Right cardiac atrium (tissue), 5 donors: ENCODE measurements at regions not wholly inside any gene's neighbourhood (a gene's known extent, or its start where the extent isn't known, plus 50 kb on each side); places are given as distances from the start of the nearest gene placed in this dataset.

Experiments
- ATAC-seq, 2 donors: fragments of 200-7000 bp; cut with Tn5 transposase; one replicate each; pipeline versions ENCODE4 v1.8.0 to v1.9.1; 2020; ENCODE audit warnings: moderate library complexity in 2 of 2, mild to moderate bottlenecking in 1 of 2
- DNase-seq, 3 donors: peaks; one replicate each; pipeline ENCODE4 v3.0.0-alpha.2; 2020
- H3K27ac ChIP-seq: one replicate; pipeline ENCODE4 v1.5.1; 2013; ENCODE audit warnings: mild to moderate bottlenecking, low read length, control low read depth, moderate library complexity
- H3K27me3 ChIP-seq: one replicate; pipeline ENCODE4 v1.6.1; 2013; ENCODE audit not compliant: control insufficient read depth, insufficient read depth
- H3K4me1 ChIP-seq: one replicate; pipeline ENCODE4 v1.6.1; 2013; ENCODE audit warnings: low read length; ENCODE audit not compliant: control insufficient read depth, insufficient read depth
- H3K4me3 ChIP-seq: one replicate; pipeline ENCODE4 v1.5.1; 2013; ENCODE audit warnings: low read length, control low read depth
- H3K9me3 ChIP-seq: one replicate; pipeline ENCODE4 v1.6.1; 2013; ENCODE audit warnings: low read length; ENCODE audit not compliant: control insufficient read depth
- WGBS: extraction: QIAGEN DNeasy Blood & Tissue Kit; methylation state at CpG from one replicate; pipeline ENCODE4 v1.1.7; 2013; 5-methylcytosine and 5-hydroxymethylcytosine counted together
- intact Hi-C, 4 donors: fragments of 100-400 bp; cut with DNase I; formaldehyde crosslinking; loops; one replicate each; pipeline versions ENCODE4 v1.11.0 to v1.14.0; 2022 to 2023
- donor health status: healthy with polysubstance abuse.
- donor health status: DM: no; HTN: yes; CAD: no.
- donor health status: DM: no; HTN: no; CAD: no.
- donor health status: DM: no; HTN: yes; CAD: no; lungs with severe emphysema.
- donor health status: DM: yes; HTN: yes; CAD: no.

DNA sequence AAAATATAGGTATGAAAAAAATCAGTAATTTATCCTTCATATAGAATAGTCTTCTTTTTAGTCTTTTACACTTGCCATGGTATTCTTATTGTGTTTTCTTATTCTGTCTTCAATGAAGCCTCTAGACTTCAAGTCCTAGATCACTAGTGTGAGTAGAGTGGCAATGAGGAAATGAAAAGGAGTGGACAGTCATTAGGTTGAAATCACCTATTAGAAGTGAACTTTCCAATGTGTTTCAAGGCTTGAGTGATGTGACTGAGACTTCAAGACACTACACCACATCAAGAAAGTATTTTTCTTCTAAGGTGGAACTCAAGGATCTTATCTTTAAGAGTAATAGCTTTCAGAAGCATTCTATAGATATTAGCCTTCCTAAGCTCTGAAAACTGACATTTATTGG is 357.8 kb upstream of the MBL2 start:
- ATAC-seq, result no peak
- H3K27ac ChIP-seq, result no peak overlapping the region
- intact Hi-C loops, result no loop called here
- no peaks in the 10 kb centered on the region for H3K4me1 ChIP-seq
- H3K4me3 ChIP-seq, result no peak overlapping the region
- DNase-seq, result no peak
- no peaks in the 10 kb centered on the region for H3K9me3 ChIP-seq
- H3K27me3 ChIP-seq, result no peaks in the 10 kb centered on the region

DNA sequence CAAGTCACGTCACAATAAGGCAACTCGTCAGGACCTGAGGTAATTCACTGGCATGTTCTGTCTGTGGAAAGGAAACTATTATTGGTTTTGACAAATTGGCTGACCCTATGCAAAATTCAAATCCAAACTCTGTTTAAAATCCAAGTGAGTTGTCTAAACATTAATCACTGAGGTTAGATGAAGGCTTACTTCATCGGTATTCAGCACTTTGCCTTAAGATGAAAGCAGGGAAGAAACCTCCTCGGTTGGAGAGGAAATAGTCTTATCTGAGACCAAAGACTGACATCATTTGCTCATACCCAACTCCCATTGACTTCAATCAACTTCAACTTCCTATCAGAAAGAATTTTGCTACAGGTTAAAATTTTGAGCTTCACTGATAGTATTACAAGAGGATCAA is 355.1 kb upstream of the MBL2 start:
- Histone ChIP-seq H3K9me3 (no peaks in the 10 kb centered on the region), H3K4me3 (no peak overlapping the region), H3K4me1 (no peaks in the 10 kb centered on the region), H3K27ac (no peak overlapping the region), H3K27me3 (no peaks in the 10 kb centered on the region)
- ATAC-seq, result no peak
- intact Hi-C loops, result no loop called here
- no peak for DNase-seq
- WGBS, result 46% methylated on average over 4 of the region's 4 CpGs

DNA sequence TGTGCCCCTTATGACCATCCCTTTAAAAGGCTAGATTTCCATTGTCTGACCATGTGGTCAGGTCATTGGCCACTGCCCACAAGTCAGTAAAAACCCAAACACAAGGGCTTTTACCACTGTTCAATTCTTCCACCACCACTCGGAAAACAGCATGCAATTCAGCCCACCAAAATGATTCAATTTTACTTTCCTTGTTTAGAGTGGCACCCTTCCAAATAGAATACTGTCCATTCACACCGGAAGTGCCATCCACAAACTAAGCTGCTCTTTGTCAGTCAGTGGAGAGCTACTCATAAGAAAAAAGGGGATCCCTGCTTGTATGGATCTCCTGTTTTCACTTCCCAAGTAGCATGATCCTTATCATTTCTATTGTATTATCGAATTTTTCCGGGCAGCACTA is 350.7 kb upstream of the MBL2 start:
- ATAC-seq (no peak), DNase-seq (no peak)
- no peaks in the 10 kb centered on the region for H3K27me3 ChIP-seq
- H3K27ac ChIP-seq, result no peak overlapping the region
- no peak overlapping the region for H3K4me3 ChIP-seq
- H3K4me1 ChIP-seq, result no peaks in the 10 kb centered on the region
- H3K9me3 ChIP-seq, result no peaks in the 10 kb centered on the region
- intact Hi-C loops, result no loop called here
- 47% methylated on average over 4 of the region's 4 CpGs for WGBS

DNA sequence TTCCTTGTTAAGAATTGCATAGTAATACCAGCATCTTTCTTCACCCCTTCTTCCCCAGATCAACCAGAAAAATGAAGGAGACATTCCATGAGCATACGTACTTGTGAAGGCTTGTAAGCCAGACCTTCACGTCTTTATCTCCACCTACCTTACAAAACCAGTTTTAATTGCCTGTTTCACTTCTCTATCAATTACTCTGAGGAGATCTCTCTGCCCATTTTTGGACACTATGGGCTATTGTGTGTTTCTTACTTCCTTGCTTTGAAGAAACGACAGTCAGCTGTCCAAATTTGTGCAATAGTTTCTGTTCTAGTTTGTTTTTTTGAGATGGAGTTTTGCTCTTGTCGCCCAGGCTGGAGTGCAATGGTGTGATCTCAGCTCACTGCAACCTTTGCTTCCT is 349.7 kb upstream of the MBL2 start:
- intact Hi-C loops, result no loop called here
- WGBS, result 73% methylated on average over 4 of the region's 4 CpGs

DNA sequence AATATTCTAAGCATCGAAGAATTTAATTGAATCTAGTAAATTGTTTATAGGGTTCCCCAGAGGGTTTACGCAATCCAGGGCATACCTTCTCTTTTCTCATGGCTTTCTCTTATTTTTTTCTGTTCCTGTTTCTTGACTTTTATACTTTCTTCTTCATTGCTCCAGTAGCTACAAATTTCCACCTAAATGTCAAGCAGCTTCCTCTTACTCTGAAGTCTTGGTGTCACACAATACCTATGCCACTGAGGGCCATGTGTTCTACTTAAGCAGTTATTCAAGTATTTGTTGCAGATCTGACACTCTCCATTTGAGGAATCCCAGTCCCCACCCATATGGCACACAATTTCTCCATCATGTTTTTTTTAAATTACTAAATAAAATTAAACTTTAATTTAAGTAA is 343.1 kb upstream of the MBL2 start:
- ATAC-seq (no peak), DNase-seq (no peak)
- Histone ChIP-seq H3K27me3 (no peaks in the 10 kb centered on the region), H3K27ac (no peak overlapping the region), H3K4me3 (no peak overlapping the region), H3K4me1 (no peaks in the 10 kb centered on the region), H3K9me3 (no peaks in the 10 kb centered on the region)
- intact Hi-C loops, result no loop called here
- 90% methylated on average over 2 of the region's 2 CpGs for WGBS

More for the DNA sequence above, 349.7 kb upstream of the MBL2 start:
- H3K27me3 ChIP-seq, result no peaks in the 10 kb centered on the region
- no peaks in the 10 kb centered on the region for H3K9me3 ChIP-seq
- H3K4me1 ChIP-seq, result no peaks in the 10 kb centered on the region
- DNase-seq, result no peak
- ATAC-seq, result no peak
- H3K4me3 ChIP-seq, result no peak overlapping the region
- no peak overlapping the region for H3K27ac ChIP-seq

DNA sequence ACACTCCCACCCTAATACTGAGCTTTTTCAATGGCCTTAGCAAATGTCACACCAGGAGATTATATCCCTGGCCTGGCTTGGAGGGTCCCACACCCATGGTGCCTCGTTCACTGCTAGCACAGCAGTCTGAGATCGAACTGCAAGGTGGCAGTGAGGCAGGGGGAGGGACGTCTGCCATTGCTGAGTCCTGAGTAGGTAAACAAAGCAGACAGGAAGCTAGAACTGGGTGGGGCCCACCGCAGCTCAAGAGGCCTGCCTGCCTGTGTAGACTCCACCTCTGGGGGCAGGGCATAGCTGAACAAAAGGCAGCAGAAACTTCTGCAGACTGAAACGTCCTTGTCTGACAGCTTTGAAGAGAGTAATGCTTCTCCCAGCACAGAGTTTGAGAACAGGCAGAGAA is 338.9 kb upstream of the MBL2 start:
- WGBS, result 70% methylated on average over 5 of the region's 5 CpGs
- H3K27me3 ChIP-seq, result no peaks in the 10 kb centered on the region
- DNase-seq (no peak), ATAC-seq (no peak)
- no peak overlapping the region for H3K27ac ChIP-seq
- H3K4me1 ChIP-seq, result no peaks in the 10 kb centered on the region
- H3K9me3 ChIP-seq, result no peaks in the 10 kb centered on the region
- no peak overlapping the region for H3K4me3 ChIP-seq
- intact Hi-C loops, result no loop called here

DNA sequence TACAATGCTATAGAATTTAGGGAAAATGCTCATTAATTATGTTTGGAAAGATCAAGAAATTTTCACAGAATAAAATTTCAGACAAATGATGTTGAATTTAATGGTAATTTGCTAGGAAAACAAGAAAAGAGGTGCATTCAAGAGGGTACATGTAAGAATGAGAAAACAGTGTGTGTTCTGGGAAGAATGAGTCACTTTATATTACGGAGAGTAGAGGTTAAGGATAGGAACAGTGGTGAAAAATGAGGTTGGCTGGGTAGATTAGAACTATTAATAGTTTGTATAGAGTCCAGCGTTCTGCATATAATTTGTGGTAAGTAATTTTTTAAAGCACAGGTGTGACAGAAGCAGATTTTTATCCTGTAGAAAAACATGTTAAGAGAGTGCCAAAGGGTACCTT is 336.7 kb upstream of the MBL2 start:
- Histone ChIP-seq H3K9me3 (no peaks in the 10 kb centered on the region), H3K27ac (no peak overlapping the region), H3K27me3 (no peaks in the 10 kb centered on the region), H3K4me1 (no peaks in the 10 kb centered on the region), H3K4me3 (no peak overlapping the region)
- intact Hi-C loops, result no loop called here
- ATAC-seq (no peak), DNase-seq (no peak)
- 65% methylated on average over 2 of the region's 2 CpGs for WGBS

DNA sequence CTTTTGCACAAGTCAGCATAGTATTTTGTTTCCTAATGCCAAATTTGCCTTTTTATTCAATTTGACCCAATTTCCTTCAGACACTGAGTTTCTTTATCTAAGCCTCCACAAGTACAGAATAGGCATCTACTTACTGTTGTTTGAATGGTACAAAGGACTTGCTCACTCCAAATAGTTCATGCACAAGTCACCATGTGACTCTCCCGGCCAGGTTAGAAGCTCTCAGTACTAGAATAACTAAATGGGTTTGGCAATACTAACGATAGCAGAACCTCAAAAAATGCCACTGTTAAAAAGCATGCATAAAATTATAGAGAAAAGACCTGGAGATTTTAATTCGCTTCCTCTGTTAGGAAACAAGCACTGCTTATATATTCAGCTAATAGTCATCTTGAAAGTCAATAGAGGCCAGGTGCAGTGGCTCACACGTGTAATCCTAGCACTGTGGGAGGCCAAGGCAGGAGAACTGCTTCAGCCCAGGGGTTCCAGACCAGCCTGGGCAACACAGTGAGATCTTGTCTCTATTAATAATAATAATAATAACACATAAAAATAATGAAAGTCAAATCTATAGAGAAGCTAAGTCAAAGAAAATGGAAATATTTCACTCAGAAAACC is 335.8 kb upstream of the MBL2 start:
- H3K4me3 ChIP-seq, result no peak overlapping the region
- no peaks in the 10 kb centered on the region for H3K27me3 ChIP-seq
- no peak overlapping the region for H3K27ac ChIP-seq
- WGBS, result 62% methylated on average over 4 of the region's 4 CpGs
- ATAC-seq (no peak), DNase-seq (no peak)
- H3K4me1 ChIP-seq, result no peaks in the 10 kb centered on the region
- no peaks in the 10 kb centered on the region for H3K9me3 ChIP-seq
- intact Hi-C loops, result no loop called here

DNA sequence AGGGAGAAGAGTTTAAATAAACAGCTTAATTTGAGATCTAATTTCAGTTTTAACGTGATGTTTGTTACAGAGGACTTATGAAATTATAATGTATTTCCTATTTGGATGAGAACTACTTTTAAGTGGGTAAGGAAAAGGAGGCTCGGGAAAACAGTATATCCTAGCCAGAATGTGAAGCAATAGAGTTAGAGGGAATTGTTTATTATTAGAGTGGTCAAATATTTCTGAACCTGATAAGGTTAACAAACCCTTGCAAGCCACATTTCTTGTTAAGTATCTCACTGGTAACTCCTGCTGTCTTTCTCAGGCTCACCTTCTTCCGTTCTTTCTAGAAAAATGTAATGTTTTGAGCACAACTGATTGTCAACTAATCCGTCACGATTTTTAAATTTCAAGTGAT is 335.1 kb upstream of the MBL2 start:
- DNase-seq (no peak), ATAC-seq (no peak)
- Histone ChIP-seq H3K4me1 (no peaks in the 10 kb centered on the region), H3K9me3 (no peaks in the 10 kb centered on the region), H3K27me3 (no peaks in the 10 kb centered on the region), H3K27ac (no peak overlapping the region), H3K4me3 (no peak overlapping the region)
- WGBS, result 71% methylated on average over 5 of the region's 5 CpGs
- intact Hi-C loops, result no loop called here

DNA sequence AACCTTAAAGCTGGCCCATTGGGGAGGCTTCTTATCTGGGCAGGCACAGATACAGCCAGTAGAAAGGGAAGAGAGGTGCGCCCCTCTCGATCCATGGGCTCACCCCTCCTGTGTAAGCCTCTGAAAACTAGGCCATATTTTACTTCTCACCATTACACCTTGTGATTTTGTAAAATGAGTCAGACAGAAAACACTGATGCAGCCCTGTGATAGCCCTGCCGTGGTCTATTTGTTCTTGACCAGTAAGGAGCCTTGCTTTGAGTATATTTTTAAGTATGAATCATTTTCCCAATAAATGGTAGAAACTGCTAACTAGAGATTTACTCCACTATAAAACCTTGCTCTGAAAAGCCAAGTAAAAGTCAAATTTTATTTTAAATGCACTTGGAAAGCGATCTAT is 329.8 kb upstream of the MBL2 start:
- H3K27ac ChIP-seq, result no peak overlapping the region
- DNase-seq (no peak), ATAC-seq (no peak)
- no peak overlapping the region for H3K4me3 ChIP-seq
- no peaks in the 10 kb centered on the region for H3K9me3 ChIP-seq
- H3K4me1 ChIP-seq, result no peaks in the 10 kb centered on the region
- intact Hi-C loops, result no loop called here
- 86% methylated on average over 4 of the region's 4 CpGs for WGBS
- H3K27me3 ChIP-seq, result no peaks in the 10 kb centered on the region

DNA sequence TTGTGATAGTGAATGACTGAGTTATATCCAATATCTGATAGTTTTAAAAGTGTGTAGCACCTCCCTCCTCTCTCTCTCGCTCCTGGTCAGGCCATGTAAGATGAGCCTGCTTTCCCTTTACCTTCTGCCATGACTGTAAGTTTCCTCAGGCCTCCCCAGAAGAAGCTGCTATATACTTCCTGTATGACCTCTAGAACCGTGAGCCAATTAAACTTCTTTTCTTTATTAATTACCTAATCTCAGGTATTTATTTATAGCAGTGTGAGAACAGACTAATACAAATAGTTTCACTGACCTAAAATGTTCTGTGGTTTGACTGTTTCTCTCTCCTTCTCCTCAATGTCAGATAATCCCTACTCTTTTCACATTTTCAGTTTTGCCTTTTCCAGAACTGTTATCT is 321.3 kb upstream of the MBL2 start:
- no peak for ATAC-seq
- intact Hi-C loops, result no loop called here
- 74% methylated on average over 2 of the region's 2 CpGs for WGBS

DNA sequence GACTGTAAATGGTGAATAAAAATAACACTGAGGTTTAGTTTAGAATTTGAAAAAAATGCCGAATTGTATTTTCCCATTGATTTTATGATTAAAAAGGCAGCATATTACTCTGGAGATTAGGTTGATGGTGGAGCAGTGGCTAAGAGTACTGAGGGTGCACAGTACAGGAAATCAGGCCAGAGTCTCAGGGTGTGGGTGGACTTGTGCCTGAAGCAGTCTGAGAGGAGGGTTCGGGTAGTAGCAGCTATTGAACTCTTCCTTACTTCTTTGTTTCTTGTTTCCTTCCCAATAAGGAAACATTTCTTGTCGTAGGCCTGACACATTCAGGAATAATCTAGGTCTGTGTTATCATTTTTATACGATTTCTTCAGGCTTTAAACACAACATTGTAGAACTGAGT is 319.0 kb upstream of the MBL2 start:
- DNase-seq (no peak), ATAC-seq (no peak)
- no peaks in the 10 kb centered on the region for H3K27me3 ChIP-seq
- intact Hi-C loops, result no loop called here
- H3K9me3 ChIP-seq, result no peaks in the 10 kb centered on the region
- no peak overlapping the region for H3K4me3 ChIP-seq
- H3K27ac ChIP-seq, result no peak overlapping the region
- WGBS, result 52% methylated on average over 4 of the region's 4 CpGs
- H3K4me1 ChIP-seq, result no peaks in the 10 kb centered on the region

More for the DNA sequence above, 321.3 kb upstream of the MBL2 start:
- no peak for DNase-seq
- Histone ChIP-seq H3K27me3 (no peaks in the 10 kb centered on the region), H3K4me1 (no peaks in the 10 kb centered on the region), H3K9me3 (no peaks in the 10 kb centered on the region), H3K4me3 (no peak overlapping the region), H3K27ac (no peak overlapping the region)
